Lower leg skin (tissue), 3 donors: ENCODE measurements at regions not wholly inside any gene's neighbourhood (a gene's known extent, or its start where the extent isn't known, plus 50 kb on each side); places are given as distances from the start of the nearest gene placed in this dataset.

Experiments
- POLR2A ChIP-seq, 2 donors: fragments of 450-650 bp; IDR thresholded peaks; one replicate each; pipeline ENCODE4 v1.6.1; 2016 to 2017; ENCODE audit warnings: antibody characterized with exemption in 2 of 2, mild to moderate bottlenecking in 1 of 2, moderate library complexity in 1 of 2
- TF ChIP-seq, protein P1 (sequence below), 3 donors: fragments of 450-650 bp; IDR thresholded peaks; one replicate each; pipeline ENCODE4 v1.5.1; 2016; ENCODE audit warnings: antibody characterized with exemption in 3 of 3, mild to moderate bottlenecking in 3 of 3, moderate library complexity in 2 of 3

GRCh38 chr7:115085421-115085820 is 163.5 kb downstream of the MDFIC start:
- TF ChIP-seq, protein P1, sequence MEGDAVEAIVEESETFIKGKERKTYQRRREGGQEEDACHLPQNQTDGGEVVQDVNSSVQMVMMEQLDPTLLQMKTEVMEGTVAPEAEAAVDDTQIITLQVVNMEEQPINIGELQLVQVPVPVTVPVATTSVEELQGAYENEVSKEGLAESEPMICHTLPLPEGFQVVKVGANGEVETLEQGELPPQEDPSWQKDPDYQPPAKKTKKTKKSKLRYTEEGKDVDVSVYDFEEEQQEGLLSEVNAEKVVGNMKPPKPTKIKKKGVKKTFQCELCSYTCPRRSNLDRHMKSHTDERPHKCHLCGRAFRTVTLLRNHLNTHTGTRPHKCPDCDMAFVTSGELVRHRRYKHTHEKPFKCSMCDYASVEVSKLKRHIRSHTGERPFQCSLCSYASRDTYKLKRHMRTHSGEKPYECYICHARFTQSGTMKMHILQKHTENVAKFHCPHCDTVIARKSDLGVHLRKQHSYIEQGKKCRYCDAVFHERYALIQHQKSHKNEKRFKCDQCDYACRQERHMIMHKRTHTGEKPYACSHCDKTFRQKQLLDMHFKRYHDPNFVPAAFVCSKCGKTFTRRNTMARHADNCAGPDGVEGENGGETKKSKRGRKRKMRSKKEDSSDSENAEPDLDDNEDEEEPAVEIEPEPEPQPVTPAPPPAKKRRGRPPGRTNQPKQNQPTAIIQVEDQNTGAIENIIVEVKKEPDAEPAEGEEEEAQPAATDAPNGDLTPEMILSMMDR (IDR thresholded peaks at IDR 0.05) = no peak
- TF ChIP-seq POLR2A (IDR thresholded peaks at IDR 0.05) = no peak
